ENCODE measurements at regions not wholly inside any gene's neighbourhood (a gene's known extent, or its start where the extent isn't known, plus 50 kb on each side); places are given as distances from the start of the nearest gene placed in this dataset.
"Not testable (repeated sequence)": the region's sequence is repeated elsewhere in the genome, so short reads cannot be mapped to it uniquely, and the experiment has no call there.

DNA sequence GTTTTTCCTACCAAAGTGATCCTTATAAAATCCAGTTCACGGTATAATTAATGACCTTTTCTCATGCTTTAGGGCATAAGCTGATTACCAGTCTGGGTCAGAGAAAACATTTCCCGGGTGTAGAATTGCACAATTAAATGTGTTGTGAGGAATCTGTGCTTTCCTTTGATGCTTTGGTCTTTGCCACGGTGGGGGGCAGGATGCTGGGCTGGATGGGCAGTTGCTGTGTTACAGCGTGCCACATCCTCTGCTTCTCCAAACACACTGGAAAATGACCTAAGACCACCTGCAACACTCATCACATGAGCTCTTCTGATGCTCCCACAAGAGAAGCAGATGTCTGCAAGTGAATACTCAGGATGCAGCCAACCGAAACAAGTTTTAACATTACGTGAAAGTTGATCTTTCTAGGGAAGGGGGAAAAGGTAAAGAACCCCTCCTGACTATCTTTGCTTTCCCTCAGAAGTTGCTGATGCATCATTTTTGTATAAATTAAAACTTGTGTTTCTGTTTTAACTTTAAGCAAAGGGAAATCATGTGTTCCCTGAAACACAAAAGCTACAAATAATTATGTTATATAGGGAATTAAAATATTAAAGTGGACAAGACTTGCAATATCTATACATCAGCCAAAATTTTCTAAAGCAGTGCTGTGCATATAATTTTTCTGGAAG is 515.3 kb upstream of the NR5A2 start:
- no peaks in the 10 kb centered on the region for H3K9me3 Mint-ChIP-seq (ENCODE audit: unreplicated experiment)
- no peak for DNase-seq (ENCODE audit: extremely low spot score, unreplicated experiment)
- H3K4me3 Mint-ChIP-seq (ENCODE audit: unreplicated experiment) = no peak overlapping the region
- no peak overlapping the region for H3K27ac Mint-ChIP-seq (ENCODE audit: unreplicated experiment)
- H3K4me1 Mint-ChIP-seq (ENCODE audit: unreplicated experiment) = peaks cover 4% of the 10 kb centered on the region
- no peaks in the 10 kb centered on the region for H3K36me3 Mint-ChIP-seq (ENCODE audit: unreplicated experiment)
- H3K27me3 Mint-ChIP-seq (ENCODE audit: unreplicated experiment) = no peaks in the 10 kb centered on the region
- no peak for TF ChIP-seq CTCF (IDR thresholded peaks at IDR 0.05)

DNA sequence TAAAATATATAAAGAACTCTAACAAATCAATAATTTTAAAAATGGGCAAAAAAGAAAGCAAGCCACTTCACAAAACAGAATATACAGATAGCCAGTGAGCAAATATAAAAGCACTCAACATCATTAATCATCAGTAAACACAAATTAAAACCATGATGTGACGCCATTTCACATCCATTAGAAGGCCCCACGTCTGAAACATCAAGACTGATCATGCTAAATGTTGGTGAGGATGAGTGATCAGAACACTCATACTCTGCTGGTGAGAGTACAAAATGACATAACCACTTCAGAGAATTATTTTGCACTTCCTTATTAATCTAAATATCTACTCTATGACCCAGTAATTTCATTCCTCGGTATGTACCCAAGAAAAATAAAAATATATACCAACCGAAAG is 512.2 kb upstream of the NR5A2 start:
- no peak for TF ChIP-seq CTCF (IDR thresholded peaks at IDR 0.05)
- DNase-seq (ENCODE audit: extremely low spot score, unreplicated experiment) = no peak
- Mint-ChIP-seq H3K9me3 (ENCODE audit: unreplicated experiment) (no peaks in the 10 kb centered on the region), H3K4me3 (ENCODE audit: unreplicated experiment) (no peak overlapping the region), H3K27ac (ENCODE audit: unreplicated experiment) (no peak overlapping the region), H3K4me1 (ENCODE audit: unreplicated experiment) (peaks cover 4% of the 10 kb centered on the region), H3K27me3 (ENCODE audit: unreplicated experiment) (no peaks in the 10 kb centered on the region), H3K36me3 (ENCODE audit: unreplicated experiment) (no peaks in the 10 kb centered on the region)

DNA sequence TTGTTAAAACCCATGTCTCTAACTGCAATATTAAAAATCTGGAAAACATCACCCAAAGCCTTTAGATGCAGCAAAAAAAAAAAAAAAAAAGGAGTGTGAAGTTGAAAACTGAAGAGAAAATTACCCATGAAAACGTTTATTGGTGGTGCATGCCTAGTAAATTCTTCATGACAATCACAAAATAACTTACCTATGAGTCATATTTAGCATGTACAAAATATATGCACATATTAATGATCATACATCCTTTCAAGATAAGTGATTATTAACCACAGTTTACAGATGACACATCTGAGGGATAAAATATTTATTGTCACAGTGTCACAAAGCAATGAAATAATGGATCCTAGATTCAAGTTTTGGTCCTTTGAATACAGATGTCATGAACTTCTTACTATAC is 505.2 kb upstream of the NR5A2 start:
- Mint-ChIP-seq H3K9me3 (ENCODE audit: unreplicated experiment) (no peaks in the 10 kb centered on the region), H3K4me3 (ENCODE audit: unreplicated experiment) (no peak overlapping the region), H3K4me1 (ENCODE audit: unreplicated experiment) (peaks cover 7% of the 10 kb centered on the region), H3K27ac (ENCODE audit: unreplicated experiment) (no peak overlapping the region), H3K27me3 (ENCODE audit: unreplicated experiment) (no peaks in the 10 kb centered on the region), H3K36me3 (ENCODE audit: unreplicated experiment) (no peaks in the 10 kb centered on the region)
- DNase-seq (ENCODE audit: extremely low spot score, unreplicated experiment) = no peak
- no peak for TF ChIP-seq CTCF (IDR thresholded peaks at IDR 0.05)

DNA sequence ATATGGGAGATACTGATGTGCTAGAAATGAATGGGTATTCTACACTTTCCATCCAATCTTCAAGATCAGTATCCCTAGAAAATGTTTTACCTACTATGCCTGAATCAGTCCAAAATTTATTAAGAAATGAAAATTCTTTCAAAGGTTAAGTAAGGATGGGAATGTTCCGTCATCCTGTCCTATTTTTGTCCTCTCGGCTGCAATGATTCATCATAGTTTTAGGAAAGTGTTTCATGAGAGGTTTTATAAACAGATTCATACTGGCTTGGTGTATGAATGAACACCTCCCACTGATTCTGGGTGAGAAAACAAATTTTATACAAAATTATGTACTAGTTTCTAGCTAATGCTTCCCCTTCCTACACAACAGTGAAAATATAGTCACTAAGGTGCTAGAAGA is 504.6 kb upstream of the NR5A2 start:
- no peaks in the 10 kb centered on the region for H3K36me3 Mint-ChIP-seq (ENCODE audit: unreplicated experiment)
- H3K27ac Mint-ChIP-seq (ENCODE audit: unreplicated experiment) = no peak overlapping the region
- no peak for DNase-seq (ENCODE audit: extremely low spot score, unreplicated experiment)
- no peak for TF ChIP-seq CTCF (IDR thresholded peaks at IDR 0.05)
- H3K27me3 Mint-ChIP-seq (ENCODE audit: unreplicated experiment) = no peaks in the 10 kb centered on the region
- no peak overlapping the region for H3K4me3 Mint-ChIP-seq (ENCODE audit: unreplicated experiment)
- H3K4me1 Mint-ChIP-seq (ENCODE audit: unreplicated experiment) = peaks cover 7% of the 10 kb centered on the region
- H3K9me3 Mint-ChIP-seq (ENCODE audit: unreplicated experiment) = no peaks in the 10 kb centered on the region

DNA sequence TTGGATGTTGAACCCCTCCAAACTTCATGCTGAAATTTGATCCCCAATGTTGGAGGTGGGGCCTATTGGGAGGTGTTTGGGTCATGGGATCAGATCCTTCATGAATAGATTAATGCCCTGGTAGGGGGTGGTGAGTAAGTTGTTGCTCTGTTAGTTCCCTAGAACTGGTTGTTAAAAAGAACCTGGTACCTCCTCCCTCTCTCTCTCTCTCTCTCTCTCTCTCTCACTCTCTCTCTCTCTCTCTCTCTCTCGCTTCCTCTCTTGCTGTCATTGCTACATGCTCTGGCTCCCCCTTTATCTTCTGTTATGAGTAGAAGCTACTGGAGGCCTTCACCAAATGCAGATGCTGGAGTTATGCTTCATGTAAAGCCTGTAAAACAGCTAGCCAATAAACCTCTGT is 498.2 kb upstream of the NR5A2 start:
- TF ChIP-seq CTCF (IDR thresholded peaks at IDR 0.05) = no peak
- Mint-ChIP-seq H3K36me3 (ENCODE audit: unreplicated experiment) (no peaks in the 10 kb centered on the region), H3K27me3 (ENCODE audit: unreplicated experiment) (no peaks in the 10 kb centered on the region), H3K27ac (ENCODE audit: unreplicated experiment) (no peak overlapping the region), H3K4me3 (ENCODE audit: unreplicated experiment) (no peak overlapping the region), H3K4me1 (ENCODE audit: unreplicated experiment) (no peaks in the 10 kb centered on the region), H3K9me3 (ENCODE audit: unreplicated experiment) (peaks cover 8% of the 10 kb centered on the region)
- DNase-seq (ENCODE audit: extremely low spot score, unreplicated experiment) = no peak

DNA sequence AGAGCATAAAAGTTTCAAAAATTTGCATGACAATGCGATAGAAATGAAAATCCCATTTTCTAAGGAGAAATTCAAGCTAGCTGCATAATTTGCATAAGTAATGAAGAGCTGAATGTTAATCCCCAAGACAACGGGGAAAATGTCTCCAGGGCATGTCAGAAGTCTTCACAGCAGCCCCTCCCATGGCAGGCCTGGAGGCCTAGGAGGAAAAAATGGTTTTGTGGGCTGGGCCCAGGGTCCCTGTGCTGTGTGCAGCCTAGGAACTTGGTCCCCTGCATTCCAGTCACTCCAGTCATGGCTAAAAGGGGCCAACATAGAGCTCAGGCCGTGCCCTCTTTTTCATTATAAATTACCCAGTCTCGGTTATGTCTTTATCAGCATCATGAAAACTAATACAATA is 494.1 kb upstream of the NR5A2 start:
- H3K27me3 Mint-ChIP-seq (ENCODE audit: unreplicated experiment); H3K36me3 Mint-ChIP-seq (ENCODE audit: unreplicated experiment); H3K4me3 Mint-ChIP-seq (ENCODE audit: unreplicated experiment); H3K4me1 Mint-ChIP-seq (ENCODE audit: unreplicated experiment); H3K27ac Mint-ChIP-seq (ENCODE audit: unreplicated experiment); DNase-seq (ENCODE audit: extremely low spot score, unreplicated experiment): not testable (repeated sequence)
- H3K9me3 Mint-ChIP-seq (ENCODE audit: unreplicated experiment) = peaks cover 34% of the 10 kb centered on the region
